ENCODE measurements at regions not wholly inside any gene's neighbourhood (a gene's known extent, or its start where the extent isn't known, plus 50 kb on each side); places are given as distances from the start of the nearest gene placed in this dataset.

- TF ChIP-seq CTCF (IDR thresholded peaks at IDR 0.05; ENCODE audit: low read depth, low read length) = peak; percentile 76
- TF ChIP-seq EZH2phosphoT487 (IDR thresholded peaks at IDR 0.05; ENCODE audit: low read depth) = no peak
Measured at GRCh38 chr2:198309673-198310280, 505.4 kb downstream of the PLCL1 start.

Measured in OCI-LY3 (cell line).